Testis (tissue), 2 donors: ENCODE measurements at regions not wholly inside any gene's neighbourhood (a gene's known extent, or its start where the extent isn't known, plus 50 kb on each side); places are given as distances from the start of the nearest gene placed in this dataset.
"Not testable (repeated sequence)": the region's sequence is repeated elsewhere in the genome, so short reads cannot be mapped to it uniquely, and the experiment has no call there.

ENCODE experiments used
- DNase-seq: peaks from one replicate; pipeline ENCODE4 v3.0.0-alpha.2; 2019
- H3K27ac ChIP-seq, 2 donors: fragments of 200-600 bp; sonication (generic); one replicate each; pipeline ENCODE4 v1.5.1; 2019
- H3K27me3 ChIP-seq: fragments of 200-600 bp; sonication (generic); one replicate; pipeline ENCODE4 v1.5.1; 2019
- H3K36me3 ChIP-seq: fragments of 200-600 bp; sonication (generic); one replicate; pipeline ENCODE4 v1.5.1; 2017; ENCODE audit warnings: low read depth; ENCODE audit errors: missing control alignments
- H3K4me1 ChIP-seq: fragments of 200-600 bp; sonication (generic); one replicate; pipeline ENCODE4 v1.5.1; 2019
- H3K4me3 ChIP-seq, 2 donors: fragments of 200-600 bp; sonication (generic); one replicate each; pipeline ENCODE4 v1.5.1; 2017 to 2019
- H3K9me3 ChIP-seq: fragments of 200-600 bp; sonication (generic); one replicate; pipeline ENCODE4 v1.5.1; 2017
- WGBS, 2 donors: methylation state at CpG; one replicate each; pipeline ENCODE4 v1.1.5; 2018; 5-methylcytosine and 5-hydroxymethylcytosine counted together
- intact Hi-C: fragments of 100-400 bp; cut with DNase I; formaldehyde crosslinking; loops from one replicate; pipeline ENCODE4 v1.15.1; 2023; ENCODE audit warnings: low total_unique reads

GRCh38 chr2:91515966-91516365 is 2824.5 kb downstream of the RPIA start:
- H3K9me3 ChIP-seq, H3K4me3 ChIP-seq, intact Hi-C loops, H3K27me3 ChIP-seq, H3K4me1 ChIP-seq, H3K27ac ChIP-seq, DNase-seq, H3K36me3 ChIP-seq: not testable (repeated sequence)
- WGBS, 2 donors = 88% methylated on average over 3 of the region's 3 CpGs; no CpG with 5 or more reads in 1 of the 2 donors

GRCh38 chr2:91516669-91517068 is 2825.2 kb downstream of the RPIA start:
- H3K4me1 ChIP-seq, H3K27ac ChIP-seq, H3K9me3 ChIP-seq, H3K27me3 ChIP-seq, DNase-seq, H3K36me3 ChIP-seq, intact Hi-C loops, H3K4me3 ChIP-seq: not testable (repeated sequence)
- 89% methylated on average over 5 of the region's 6 CpGs; no CpG with 5 or more reads in 1 of the 2 donors for WGBS, 2 donors

GRCh38 chr2:91517846-91518245 is 2826.4 kb downstream of the RPIA start:
- intact Hi-C loops, H3K9me3 ChIP-seq, H3K27me3 ChIP-seq, H3K4me3 ChIP-seq, H3K4me1 ChIP-seq, DNase-seq, H3K27ac ChIP-seq, H3K36me3 ChIP-seq: not testable (repeated sequence)
- 75% methylated on average over 1 of the region's 1 CpG; no CpG with 5 or more reads in 1 of the 2 donors for WGBS, 2 donors

- H3K9me3 ChIP-seq, H3K27ac ChIP-seq, DNase-seq, H3K36me3 ChIP-seq, intact Hi-C loops, H3K27me3 ChIP-seq, H3K4me3 ChIP-seq, H3K4me1 ChIP-seq: not testable (repeated sequence)
- WGBS, 2 donors = 81% methylated on average over 4 of the region's 5 CpGs; no CpG with 5 or more reads in 1 of the 2 donors
These were observed 2827.0 kb downstream of the RPIA start for GRCh38 chr2:91518361-91518981.

GRCh38 chr2:91519359-91519758 is 2827.9 kb downstream of the RPIA start:
- intact Hi-C loops, H3K36me3 ChIP-seq, H3K9me3 ChIP-seq, H3K4me3 ChIP-seq, H3K27me3 ChIP-seq, DNase-seq, H3K27ac ChIP-seq, H3K4me1 ChIP-seq: not testable (repeated sequence)
- 100% methylated on average over 1 of the region's 3 CpGs; no CpG with 5 or more reads in 1 of the 2 donors for WGBS, 2 donors

- DNase-seq, intact Hi-C loops, H3K4me3 ChIP-seq, H3K4me1 ChIP-seq, H3K36me3 ChIP-seq, H3K27me3 ChIP-seq, H3K9me3 ChIP-seq, H3K27ac ChIP-seq: not testable (repeated sequence)
- 80% methylated on average over 1 of the region's 5 CpGs; no CpG with 5 or more reads in 1 of the 2 donors for WGBS, 2 donors
These were observed 2828.4 kb downstream of the RPIA start for GRCh38 chr2:91519914-91520313.

- WGBS, 2 donors = 95% methylated on average over 2 of the region's 3 CpGs; no CpG with 5 or more reads in 1 of the 2 donors
- H3K36me3 ChIP-seq, H3K27me3 ChIP-seq, H3K27ac ChIP-seq, H3K9me3 ChIP-seq, H3K4me1 ChIP-seq, DNase-seq, H3K4me3 ChIP-seq, intact Hi-C loops: not testable (repeated sequence)
These were observed 2829.1 kb downstream of the RPIA start for GRCh38 chr2:91520523-91520922.

GRCh38 chr2:91520972-91521535 is 2829.6 kb downstream of the RPIA start:
- H3K27ac ChIP-seq, H3K9me3 ChIP-seq, H3K4me3 ChIP-seq, H3K36me3 ChIP-seq, H3K4me1 ChIP-seq, H3K27me3 ChIP-seq, DNase-seq, intact Hi-C loops: not testable (repeated sequence)
- no CpG with 5 or more reads among the region's 7 CpGs for WGBS, 2 donors

GRCh38 chr2:91521944-91522343 is 2830.5 kb downstream of the RPIA start:
- H3K4me1 ChIP-seq, H3K27me3 ChIP-seq, intact Hi-C loops, H3K36me3 ChIP-seq, DNase-seq, H3K9me3 ChIP-seq, H3K27ac ChIP-seq, H3K4me3 ChIP-seq: not testable (repeated sequence)
- WGBS, 2 donors = 78% methylated on average over 2 of the region's 4 CpGs; no CpG with 5 or more reads in 1 of the 2 donors

GRCh38 chr2:91522877-91523276 is 2831.4 kb downstream of the RPIA start:
- intact Hi-C loops, H3K27ac ChIP-seq, H3K27me3 ChIP-seq, DNase-seq, H3K4me3 ChIP-seq, H3K36me3 ChIP-seq, H3K9me3 ChIP-seq, H3K4me1 ChIP-seq: not testable (repeated sequence)
- no CpG with 5 or more reads among the region's 5 CpGs for WGBS, 2 donors

GRCh38 chr2:91523751-91524150 is 2832.3 kb downstream of the RPIA start:
- intact Hi-C loops, H3K4me1 ChIP-seq, H3K36me3 ChIP-seq, H3K4me3 ChIP-seq, DNase-seq, H3K27ac ChIP-seq, H3K27me3 ChIP-seq, H3K9me3 ChIP-seq: not testable (repeated sequence)
- WGBS, 2 donors = 100% methylated on average over 2 of the region's 3 CpGs; no CpG with 5 or more reads in 1 of the 2 donors

GRCh38 chr2:91525587-91525986 is 2834.1 kb downstream of the RPIA start:
- intact Hi-C loops, H3K9me3 ChIP-seq, DNase-seq, H3K36me3 ChIP-seq, H3K27ac ChIP-seq, H3K4me3 ChIP-seq, H3K27me3 ChIP-seq, H3K4me1 ChIP-seq: not testable (repeated sequence)
- WGBS, 2 donors = 90% methylated on average over 1 of the region's 2 CpGs; no CpG with 5 or more reads in 1 of the 2 donors
